Astrocyte of the hippocampus (primary cell): ENCODE measurements at regions not wholly inside any gene's neighbourhood (a gene's known extent, or its start where the extent isn't known, plus 50 kb on each side); places are given as distances from the start of the nearest gene placed in this dataset.
"Not testable (repeated sequence)": the region's sequence is repeated elsewhere in the genome, so short reads cannot be mapped to it uniquely, and the experiment has no call there.

Experiments used
- DNase-seq: peaks from one replicate; pipeline ENCODE4 v3.0.0; 2011; ENCODE audit warnings: low read depth, low spot score

DNA sequence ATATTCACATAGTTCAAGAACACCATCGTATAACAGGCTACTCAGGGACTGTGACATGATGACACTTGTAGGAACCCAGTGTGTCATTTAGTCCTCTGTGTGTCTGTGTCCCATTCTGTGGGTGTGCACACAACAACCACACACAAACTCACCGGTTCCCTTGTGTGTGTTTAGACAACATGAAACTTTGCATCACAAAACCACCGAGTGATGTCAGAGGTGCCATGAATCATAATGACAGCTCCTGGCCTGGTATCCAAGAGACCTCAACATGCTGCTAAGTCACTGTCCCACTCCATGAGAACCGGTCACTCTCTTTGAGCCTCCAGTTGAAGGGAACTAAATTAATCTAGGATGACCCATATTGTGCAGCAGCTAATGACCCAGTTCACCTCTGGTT, 421.3 kb downstream of the PREX1 start:
- peak; percentile 75 for DNase-seq

DNA sequence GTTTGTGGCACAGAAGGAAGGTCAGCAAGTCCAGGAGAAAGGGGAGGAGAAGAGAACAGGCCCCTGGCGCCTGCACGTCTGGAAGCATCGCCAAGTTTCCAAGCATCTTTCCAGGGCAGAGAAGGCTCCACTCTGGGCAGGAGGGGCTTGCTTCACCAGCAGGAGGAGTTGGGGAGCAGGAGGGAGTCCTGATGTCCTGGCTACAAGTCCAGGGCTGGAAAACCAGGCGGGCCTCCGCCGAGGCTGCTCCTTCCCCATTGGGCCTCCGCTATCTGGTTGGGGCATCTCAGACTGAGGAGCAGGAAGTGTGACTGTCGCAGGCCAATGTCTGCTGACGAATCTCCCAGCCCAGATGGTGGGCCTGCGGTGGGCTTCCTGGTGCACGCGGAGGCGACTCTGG, 421.9 kb downstream of the PREX1 start:
- peak; percentile 48 for DNase-seq

DNA sequence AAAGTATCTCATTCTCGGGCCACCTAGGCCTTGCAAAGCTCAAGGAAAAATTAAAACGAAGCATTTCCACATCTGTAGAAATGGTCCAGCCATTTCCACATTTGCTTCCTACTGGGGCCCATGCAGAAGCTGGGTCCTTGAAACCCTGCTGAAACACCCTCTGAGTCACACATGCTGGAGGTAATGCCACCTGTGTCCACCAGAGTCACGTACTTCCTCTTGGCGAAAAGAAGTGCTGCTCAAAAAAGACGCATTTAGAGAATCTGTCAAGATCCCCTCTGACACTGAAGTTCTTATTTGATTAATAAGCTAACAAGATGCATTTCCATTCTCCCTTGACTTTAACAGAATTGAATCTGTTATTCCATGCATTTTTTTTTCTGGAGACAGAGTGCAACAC, 423.2 kb downstream of the PREX1 start:
- no peak for DNase-seq

DNA sequence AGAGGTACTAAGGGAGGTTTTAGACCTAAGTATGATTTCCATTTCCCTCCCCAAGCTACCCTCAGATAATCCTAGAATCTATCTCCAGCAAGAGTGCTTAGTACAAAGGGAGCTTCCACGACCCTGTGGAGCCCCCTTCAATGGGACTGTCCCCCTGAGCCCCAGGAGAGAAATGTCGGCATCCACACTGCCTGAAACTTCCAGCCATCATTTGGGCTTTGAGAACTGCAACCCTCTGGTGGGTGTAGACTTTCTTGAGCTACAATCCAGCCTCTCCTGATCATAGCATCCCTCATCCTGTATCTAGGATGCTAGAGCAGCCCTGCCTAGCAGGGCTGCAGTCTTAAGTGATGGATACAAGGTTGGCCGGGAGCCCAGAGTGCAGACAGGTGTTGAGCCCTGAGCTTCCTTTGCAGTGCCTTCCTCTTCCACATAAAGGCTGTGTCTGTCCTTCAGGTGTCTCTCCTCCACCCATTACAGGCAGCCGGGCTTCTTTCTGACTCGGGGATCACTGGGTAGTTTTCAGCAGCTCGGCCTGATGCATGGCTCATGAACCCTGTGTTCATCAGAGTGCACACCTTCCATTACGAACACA, 424.5 kb downstream of the PREX1 start:
- no peak for DNase-seq

DNA sequence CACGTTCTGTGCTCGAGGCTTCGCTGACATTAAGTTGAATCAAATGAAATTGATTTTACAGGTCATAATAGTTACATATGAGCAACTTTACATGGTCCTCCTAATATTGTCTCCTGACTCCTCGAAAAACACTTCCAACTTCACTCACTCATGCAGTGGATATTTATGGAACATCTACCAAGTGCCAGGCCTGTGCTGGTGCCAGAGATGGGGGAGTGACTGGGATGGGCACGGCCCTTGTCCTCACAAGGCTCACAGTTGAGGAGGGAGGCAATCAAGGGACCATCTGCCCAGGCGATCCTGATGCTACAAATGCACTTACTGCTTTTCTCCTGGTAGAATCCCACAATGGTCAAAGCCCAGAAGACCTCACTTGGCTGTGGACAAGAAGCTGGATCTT, 426.4 kb downstream of the PREX1 start:
- no peak for DNase-seq

DNA sequence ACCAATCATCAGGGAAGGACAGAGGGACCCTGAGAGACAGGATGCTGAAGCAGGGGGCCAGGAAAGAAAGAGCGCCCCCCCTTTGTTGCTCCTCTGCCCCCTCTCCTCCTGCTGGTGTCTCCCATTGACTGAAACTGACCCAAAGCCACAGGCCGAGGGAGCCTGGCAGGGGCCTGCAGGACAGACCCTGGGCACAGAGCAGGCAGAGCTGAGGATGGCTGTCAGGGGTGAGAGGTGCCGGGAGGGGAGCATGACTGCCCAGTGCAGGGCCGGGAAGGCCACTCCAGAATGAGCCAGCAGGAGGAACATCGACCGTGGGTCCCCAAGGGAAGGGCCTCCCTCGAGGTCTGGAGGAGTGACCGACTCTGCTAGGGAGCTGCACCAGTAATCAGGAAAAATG, 427.8 kb downstream of the PREX1 start:
- no peak for DNase-seq

DNA sequence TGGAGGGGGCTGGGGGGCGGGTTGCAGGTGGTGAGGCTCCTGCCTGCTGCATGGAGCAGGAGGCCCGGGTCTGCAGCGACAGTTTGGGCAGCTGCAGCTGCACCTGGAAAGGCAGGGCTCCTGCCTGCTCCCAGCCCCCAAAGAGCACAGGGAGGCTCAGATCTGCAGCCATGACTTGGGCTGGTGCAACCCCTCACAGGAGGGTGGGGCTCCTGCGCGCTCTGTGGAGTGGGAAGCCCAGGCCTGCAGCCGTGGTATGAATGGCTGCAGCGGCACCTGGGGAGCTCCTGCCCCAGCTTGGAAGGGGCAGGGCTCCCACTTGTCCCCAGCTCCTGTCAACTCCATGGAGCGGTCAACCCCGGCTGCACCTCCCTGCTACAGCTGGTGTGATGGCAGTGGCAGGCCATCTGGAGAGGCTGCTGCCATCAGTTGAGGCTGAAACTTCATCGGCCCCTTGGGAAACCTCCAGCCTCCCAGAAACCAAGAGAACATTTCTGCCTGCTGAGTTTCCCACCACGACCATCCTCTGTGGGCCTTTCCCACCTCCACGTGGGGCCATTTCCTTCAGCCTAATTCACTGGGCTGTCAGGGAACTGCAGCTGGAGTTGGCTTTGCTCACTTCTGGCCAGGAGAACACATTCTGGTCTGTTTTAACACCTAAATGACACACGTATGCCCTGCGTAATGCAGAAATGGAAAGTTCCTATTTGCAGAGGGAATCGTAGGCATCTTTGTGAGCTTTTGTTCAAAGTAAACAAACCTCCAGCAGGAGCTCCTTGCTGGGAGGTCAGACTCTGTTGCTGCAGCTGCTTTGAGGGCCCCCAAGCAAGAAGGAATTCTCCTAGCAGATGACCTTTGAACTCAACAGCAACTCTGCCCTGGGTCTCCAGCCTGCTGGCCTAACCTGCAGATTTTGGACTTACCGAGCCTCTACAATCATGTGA, 429.0 kb downstream of the PREX1 start:
- DNase-seq, result peak; percentile 24

DNA sequence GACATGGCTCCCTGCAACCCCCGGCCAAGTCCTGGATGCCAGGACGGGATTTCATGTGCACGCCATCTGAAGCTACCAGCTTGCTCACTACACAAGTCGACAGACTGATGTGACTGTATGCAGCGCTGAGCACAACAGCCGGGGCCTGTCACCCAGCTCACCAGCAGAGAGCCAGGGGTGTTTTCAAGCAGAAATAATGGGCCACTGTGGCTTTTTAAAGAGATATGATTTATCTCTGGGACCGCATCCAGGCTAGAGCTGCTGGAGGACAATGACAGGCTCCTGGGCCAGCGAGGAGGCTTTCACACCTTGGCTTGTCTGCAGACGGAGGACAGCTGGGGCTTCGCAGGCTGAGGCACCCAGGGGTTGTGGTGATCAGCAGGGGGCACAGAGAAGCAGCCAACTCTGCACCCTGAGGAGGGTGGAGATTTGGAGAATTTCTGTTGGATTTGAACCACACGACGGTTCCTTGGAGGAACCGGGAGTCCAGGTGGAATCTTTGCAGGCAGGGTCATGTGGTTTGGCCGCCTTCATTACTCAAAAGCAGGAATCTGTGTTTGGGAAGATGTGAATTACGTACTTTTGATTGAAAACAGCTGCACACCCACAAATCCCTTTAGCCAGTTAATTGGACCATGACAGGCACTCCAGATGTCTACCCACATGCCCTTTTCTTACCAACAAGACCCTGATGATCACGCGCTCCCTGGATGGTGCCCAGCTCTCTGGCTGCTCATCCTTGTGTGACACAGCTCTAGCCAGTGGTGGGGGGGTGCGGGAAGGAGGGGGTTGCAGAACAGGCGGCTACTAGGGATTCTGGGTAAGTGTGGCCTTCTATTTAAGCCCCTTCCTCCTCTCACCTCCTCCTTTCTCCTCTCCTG, 430.6 kb downstream of the PREX1 start:
- DNase-seq, result not testable (repeated sequence)

DNA sequence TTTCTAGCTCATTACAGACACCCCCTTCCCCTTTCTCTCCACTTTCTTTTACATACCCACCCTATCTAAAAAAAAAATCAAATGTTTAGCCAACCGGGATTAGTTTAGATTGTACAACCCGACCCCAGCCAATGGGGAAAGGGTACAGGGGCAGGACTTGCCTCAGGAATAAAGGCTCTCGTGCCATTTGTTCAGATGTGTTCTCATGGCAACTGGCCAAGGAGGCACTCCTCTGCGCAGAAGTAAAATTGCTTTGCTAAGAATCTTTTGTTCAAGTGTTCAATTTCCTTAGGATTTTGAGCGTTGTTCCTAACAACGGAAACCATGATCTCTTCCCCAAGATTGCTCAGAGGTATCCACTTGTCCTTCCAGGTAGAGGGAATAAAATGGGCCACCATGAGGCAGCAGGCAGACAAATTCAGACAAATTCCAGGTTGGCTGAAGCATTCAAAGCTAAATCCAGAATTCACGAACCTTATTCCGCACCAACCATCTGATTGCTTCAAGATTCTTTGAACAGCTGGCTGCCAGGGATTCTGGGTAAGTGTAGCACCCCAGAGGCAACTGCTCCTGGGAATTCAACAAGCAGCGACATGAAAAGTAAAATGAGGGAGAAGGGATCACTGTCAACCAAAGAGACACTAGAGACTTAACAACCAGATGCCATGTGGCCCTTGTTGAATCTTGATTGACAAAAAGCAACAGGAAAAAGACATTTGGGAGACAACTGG, 431.8 kb downstream of the PREX1 start:
- DNase-seq, result peak; percentile 23

DNA sequence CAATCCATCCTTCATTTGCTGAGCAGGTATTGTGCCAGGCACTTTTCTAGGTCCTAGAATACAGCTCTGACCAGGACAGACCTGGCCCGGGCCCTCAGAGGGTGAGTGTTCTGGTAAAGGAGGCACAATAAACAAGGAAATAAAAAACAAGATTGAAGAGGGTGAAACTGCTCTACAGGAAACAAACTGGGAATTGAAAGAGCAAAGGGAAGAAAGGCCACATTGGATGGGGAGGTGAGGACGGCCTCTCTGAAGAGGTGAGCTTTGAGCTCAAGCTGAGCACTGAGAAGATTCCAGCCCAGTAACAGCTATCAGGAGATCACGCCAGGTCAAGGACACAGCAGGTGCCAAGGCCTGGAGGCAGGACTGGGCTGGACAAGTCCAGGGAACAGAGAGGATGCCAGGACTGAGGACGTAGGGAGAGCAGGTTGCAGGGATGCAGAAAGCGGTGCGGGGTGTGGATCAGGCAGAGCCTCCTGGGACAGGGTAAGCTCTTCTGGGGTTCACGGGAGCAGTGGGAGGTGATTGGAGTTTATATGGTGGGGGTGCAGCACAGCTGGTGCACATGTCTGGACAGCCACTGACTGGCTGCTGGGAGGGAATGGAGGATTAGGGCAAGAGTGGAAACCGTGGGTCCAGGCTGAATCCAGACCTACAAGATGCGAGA, 433.3 kb downstream of the PREX1 start:
- DNase-seq, result no peak

DNA sequence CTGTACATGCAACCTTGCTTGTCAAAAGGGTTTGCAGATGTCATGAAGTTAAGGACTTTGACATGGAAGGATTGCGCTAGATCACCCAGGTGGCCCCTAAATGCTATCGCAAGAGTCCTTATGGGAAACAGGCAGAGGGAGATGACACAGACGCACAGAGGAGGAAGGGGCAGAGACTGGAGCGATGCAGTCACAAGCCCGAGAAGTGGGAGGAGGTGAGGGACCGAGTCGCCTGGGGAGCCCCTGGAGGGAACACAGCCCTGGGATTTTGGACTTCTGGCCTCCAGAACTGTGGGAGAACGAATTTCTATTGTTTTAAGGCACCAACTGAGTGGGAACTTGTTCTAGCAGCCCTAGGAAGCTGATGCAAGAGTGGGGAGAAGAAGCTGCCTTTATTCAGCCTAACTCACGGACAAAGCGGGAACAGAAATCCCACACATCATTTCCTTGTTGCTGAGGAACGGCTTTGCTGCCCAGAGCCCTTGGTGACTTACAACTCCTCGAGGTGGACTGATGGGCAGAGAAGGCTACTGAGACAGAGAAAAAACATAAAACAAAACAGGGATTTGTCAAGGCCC, 434.0 kb downstream of the PREX1 start:
- no peak for DNase-seq

DNA sequence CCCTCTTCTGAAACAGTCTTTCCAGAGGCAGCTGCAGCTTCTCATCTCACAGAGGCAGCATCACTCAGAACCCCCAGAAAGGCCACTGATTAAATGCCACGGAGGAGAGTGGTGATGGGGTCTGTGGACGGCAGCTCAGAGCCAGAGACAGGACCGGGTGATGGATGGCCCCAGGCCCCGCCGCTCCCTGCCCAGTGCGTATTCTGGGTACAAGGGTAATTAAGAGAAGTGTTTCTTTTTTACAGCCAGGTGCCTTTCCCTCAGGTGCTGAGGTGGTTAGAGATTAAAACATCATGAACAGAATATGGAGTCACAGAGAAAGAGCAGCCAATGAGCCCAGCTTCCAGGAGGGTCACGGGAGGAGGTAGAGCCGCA, 434.5 kb downstream of the PREX1 start:
- DNase-seq, result no peak

DNA sequence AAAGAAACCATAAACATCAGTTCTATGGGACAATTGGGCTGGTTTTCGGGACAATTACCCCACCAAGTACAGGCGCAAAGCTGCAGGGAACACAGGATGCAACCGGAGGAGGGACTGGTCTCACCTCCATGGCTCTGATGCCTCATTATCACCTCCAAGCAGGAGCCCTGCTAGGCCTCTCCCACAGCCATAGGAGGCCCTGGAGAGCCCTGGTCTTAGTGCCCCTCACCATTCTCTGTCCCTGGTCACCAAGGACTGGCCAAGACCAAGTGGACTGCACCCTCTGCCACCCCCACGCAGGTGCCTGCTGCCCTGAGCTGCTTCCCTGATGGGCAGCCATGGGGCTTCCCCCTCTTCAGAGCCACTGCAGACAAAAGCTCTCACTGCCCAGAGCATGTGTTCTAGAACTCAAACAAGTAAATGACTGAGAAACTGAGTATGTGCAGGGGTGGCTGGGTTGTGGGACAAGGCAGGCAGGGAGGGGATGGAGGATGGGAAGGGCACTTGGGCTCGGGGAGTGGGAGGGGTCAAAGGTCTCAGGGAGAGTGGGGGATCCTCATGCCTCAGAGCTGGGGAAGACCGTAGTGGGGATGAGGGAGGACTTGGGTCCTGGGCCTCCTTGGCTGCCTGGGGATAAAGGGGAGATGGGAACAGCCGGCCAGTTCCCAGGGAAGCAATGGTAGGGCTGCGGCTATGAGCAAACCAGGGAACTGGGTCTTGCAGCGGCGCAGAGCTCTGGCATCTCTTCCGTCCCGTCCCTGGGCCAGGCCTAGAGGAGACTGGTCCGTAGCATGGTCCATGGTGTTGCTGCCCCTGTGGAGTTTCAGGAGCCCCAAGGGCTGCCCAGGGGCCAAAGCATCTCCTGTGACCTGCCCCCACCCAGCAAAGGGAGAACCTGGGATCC, 435.1 kb downstream of the PREX1 start:
- DNase-seq, result no peak

DNA sequence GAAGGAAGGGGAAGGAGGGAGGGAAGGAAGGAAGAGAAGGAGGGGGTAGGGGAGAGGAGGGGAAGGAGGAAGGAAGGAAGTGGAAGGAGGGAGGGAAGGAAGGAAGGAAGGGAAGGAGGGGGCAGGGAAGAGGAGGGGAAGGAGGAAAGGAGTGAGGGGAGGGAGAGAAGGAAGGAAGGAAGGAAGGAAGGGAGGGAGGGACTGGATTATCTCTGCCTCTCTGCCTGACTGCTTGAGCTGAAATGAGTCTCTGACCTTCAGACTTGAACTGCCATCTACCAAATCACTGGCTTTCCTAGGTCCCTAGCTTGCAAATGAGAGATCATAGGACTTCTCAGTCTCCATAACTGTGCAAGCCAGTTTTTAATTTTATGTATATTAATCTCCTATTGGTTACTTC, 436.8 kb downstream of the PREX1 start:
- DNase-seq, result no peak

DNA sequence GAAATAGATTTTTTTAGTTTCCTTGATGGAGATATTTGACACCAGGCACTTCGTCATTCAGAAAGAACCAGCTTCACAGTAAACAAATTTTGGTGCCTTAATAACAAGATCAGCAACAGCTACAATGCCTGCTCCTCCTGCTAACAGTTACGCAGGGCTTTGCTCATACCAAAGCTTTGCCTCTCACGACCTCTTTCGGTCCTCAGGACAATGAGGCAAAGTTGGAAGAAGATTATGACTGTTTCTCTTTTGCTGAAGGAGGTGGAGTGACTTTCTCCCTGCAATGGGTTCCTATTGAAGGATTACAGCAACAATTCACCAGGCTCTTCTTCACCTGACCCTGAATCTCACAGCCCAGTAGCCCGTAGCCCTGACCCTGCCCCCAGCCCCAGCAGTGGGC, 440.1 kb downstream of the PREX1 start:
- DNase-seq, result no peak

DNA sequence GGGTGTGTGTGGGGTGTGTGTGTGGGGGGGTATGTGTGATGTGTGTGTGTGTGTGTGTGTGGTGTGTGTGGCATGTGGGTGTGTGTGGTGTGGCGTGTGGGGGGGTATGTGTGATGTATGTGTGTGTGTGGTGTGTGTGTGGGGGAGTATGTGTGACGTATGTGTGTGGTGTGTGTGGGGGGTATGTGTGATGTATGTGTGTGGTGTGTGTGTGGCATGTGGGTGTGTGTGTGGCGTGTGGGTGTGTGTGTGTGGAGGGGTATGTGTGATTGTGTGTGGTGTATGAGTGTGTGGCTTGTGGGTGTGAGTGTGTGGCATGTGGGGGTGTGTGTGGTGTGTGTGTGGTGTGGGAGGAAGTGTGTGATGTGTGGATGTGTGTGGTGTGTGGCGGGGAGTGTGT, 442.3 kb downstream of the PREX1 start:
- no peak for DNase-seq

DNA sequence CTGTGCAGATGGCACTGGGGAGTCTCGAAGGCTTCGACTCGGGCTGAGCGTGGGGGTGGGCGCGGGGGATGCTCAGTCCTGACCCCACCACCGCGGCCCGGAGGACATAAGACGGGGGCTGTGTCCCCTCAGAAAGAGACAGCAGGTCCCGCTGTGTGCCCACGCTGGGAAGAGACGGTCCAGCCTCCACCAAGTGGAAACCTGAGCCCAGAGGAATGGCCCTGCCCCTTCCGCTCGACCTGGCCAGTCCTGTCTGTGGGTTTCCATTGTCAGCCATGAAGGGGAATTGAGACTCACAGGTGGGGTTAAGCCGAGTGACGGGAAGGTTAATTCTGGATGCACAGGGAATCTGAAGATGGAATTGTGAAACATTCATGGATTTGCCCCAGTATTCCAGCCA, 442.7 kb downstream of the PREX1 start:
- no peak for DNase-seq

DNA sequence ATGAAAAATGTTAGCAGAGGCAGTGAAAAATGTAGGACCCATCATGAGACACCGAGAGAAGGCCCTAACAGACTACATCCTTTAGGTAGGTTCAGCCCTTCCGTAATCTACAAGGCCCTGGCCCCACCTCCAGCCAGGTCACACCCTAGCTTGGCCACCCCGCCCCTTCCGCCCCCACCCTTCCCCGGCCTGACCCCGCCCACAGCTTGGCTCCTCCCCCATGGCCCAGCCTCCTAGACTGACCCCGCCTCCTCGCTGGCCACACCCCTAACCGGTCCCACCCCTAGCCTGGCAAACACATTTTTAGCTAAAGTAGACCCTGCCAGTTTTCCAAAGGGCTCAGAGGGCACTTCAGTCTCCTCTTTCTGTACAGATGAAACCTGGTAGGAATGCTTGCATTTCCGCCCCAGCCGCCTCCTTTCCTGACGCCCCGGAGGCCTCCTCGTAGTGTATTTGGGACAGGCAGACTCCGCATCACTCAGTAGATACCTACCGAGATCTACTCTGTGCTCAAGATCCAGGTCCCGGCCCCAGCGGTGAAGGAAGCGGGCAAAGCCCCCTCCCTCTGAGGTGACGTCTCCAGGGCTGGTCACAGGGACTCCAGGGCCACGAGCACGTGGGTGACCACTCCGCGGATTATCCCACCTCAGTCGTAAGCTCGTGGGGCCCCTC, 443.5 kb downstream of the PREX1 start:
- no peak for DNase-seq

DNA sequence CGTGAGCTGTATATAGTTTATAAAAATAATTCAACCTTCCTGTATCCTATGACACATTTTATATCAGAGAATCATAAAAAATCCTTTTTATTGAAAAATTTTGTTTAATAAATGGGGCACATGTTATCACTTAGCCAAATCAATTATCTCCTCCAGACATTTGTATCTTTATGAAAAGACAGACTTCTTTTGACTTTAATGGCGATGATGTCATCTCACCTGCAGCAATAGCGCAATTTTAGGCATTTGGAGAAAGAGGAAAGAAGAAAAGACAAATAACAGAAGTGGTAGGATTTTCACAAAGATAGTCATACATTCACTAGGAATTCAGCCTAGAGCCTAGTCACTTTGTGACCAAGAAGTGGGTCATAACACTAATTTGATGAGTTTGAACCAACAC, 444.5 kb downstream of the PREX1 start:
- no peak for DNase-seq
